Ramos (cell line): ENCODE measurements at regions not wholly inside any gene's neighbourhood (a gene's known extent, or its start where the extent isn't known, plus 50 kb on each side); places are given as distances from the start of the nearest gene placed in this dataset.

Source experiments
- in situ Hi-C: fragments of 300-500 bp; cut with MboI; formaldehyde crosslinking; loops from one replicate; pipeline ENCODE4 v1.14.3; 2022; ENCODE audit warnings: low sequenced_read_pairs; ENCODE audit not compliant: unreplicated experiment

DNA sequence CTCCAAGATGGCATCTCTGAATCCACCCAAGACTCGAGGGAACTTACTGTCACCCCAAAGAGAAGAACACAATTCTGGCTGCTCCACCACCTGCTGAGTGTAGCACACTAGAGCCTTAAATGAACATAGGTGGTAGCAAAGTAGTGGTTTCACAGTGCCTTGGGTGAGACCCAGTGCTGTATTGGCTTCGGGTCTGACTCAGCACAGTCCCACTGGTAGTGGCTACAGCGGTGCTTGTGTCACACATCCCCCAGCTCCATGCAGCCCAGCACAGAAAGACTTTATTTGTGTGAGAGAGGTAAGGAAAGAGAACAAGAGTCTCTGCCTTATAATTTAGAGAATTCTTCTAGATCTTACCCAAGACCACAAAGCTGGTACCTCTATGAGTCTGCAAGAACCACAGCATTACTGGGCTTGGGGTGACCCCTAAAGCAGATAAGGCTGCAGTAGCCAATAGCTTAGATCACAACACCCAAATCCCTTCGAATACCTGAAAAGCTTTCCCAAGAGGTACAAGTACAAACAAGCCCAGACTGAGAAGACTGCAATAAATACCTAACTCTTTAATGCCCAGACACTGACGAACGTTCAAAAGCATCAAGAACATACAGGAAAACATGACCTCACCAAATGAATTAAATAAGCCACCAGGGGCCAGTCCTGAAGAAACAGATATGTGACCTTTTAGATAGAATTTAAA is 83.3 kb upstream of the SLC38A4 start:
- in situ Hi-C loops, result no loop called here

DNA sequence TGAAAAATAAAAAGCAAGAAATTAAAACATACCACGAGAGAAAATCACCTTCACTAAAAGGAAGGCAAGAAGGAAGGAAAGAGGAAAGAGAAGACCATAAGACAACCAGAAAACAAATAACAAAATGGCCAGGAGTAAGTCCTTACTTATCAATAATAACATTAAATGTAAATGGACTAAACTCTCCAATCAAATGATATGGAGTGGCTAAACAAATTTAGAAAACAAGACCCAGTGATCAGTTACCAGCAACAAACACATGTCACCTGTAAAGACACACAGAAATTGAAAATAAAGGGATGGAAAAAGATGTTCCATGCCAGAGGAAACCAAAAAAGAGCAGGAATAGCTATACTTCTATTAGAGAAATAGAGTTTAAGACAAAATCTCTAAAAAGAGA is 85.0 kb upstream of the SLC38A4 start:
- in situ Hi-C loops, result no loop called here

DNA sequence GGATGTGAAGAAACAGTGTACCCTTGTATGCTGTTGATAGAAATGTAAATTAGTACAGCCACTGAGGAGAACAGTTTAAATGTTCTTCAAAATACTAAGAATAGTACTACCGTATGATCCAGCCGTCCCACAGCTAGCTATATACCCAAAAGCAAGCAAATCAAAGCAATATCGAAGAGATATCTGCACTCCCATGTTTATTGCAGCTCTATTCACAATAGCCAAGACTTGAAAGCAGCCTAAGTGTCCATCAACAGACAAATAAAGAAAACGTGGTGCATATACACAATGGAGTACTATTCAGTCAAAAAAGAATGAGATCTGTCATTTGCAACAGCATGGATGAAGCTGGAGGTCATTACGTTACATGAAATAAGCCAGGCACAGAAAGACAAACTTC is 88.5 kb upstream of the SLC38A4 start:
- in situ Hi-C loops, result no loop called here

DNA sequence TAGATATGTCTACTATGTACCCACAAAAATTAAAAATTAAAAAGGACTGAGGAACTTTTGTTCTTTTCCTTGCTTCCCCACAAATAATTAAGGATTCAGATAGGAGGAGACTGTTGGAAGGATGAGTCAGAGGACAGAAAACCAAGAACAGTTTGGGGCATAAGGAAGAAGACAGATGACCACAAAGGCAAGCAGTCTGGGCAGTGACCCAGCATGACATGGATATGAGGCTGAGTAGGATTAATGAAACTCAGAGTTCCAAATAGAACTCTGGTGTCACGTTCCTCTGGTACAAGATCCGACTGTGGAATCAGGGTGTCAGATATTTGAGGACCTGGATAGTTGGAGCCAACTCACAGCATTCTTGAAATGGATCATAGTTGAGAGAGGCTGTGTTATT is 89.3 kb upstream of the SLC38A4 start:
- in situ Hi-C loops, result no loop called here

DNA sequence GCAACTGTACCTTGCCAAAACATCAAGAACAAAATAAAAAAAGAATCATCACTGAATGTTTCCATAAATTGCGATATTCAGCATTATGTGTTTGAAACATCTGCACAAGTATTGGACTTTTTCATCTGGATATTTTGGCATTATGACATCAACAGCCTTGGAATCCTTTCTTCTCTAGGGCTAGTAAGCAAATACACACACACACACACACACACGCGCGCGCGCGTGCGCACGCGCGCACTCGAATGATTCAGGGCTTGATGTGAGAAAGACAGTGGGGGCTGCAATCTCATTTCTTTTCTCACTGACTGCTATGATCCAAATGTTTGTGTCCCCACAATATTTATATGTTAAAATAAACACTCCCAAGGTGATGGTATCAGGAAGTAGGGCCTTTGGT is 90.0 kb upstream of the SLC38A4 start:
- in situ Hi-C loops, result no loop called here

DNA sequence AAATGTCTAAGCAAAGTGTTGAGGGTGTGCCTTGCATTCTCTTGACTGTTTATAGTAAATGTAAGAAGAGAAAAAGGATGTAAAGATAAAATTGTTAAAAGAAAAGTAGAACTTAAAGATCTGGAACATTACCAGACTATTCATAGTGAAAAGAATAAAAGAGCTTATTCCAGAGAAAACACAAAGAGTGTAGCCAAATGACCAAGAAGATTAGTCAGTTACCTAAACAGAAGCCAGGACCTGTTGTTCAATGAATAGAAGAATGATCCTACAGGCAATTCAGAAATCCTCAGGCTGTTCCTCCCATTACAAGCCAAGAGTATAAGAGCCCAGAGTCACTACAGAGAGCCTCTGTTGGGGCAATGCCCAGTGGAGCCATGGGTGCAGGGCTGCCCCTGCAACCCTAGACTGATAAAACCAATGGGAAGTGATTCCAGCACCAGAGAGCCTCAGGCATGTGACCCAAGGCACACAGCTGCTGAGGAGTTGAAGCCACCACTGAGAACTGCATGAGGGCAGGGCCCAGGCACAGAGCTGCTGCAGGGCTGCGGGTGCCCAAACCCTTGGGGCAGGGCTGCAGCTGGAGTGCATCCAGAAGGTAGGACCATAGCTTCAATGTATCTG is 91.1 kb upstream of the SLC38A4 start:
- in situ Hi-C loops, result no loop called here

DNA sequence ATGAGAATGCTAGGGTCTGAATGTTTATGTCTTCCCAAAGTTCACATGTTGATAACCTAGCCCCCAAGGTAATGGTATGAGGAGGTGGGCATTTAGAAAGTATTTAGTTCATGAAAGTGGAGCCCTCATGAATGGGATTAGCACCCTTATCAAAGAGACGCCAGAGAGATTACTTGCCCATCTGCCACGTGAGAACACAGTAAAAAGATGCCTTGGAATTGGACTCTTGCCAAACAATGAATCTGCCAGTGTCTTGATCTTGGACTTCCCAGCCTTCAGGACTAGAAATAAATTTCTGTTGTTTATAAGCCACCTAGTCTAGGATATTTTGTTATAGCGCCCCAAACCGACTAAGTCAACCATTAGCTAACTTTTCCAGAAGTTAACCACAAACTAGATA is 92.0 kb upstream of the SLC38A4 start:
- in situ Hi-C loops, result no loop called here

DNA sequence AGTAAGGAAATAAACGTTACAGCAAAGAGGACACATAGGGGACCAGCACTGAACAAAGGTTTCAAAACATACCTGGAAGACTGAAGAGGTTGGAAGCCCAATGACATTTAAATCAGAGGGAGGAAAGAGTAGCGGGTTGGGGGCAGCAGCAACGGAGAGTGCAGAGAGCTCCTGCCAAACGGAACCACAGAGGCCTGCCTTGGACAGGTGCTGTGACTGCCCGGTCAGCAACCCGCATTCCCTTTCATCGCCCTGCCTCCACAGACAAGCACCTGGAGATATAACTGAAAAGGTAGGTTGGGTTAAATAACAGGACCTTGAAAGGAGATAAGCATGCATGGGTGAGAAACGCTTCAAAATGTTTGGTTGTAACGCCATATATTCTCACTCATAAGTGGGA is 92.8 kb upstream of the SLC38A4 start:
- in situ Hi-C loops, result no loop called here

DNA sequence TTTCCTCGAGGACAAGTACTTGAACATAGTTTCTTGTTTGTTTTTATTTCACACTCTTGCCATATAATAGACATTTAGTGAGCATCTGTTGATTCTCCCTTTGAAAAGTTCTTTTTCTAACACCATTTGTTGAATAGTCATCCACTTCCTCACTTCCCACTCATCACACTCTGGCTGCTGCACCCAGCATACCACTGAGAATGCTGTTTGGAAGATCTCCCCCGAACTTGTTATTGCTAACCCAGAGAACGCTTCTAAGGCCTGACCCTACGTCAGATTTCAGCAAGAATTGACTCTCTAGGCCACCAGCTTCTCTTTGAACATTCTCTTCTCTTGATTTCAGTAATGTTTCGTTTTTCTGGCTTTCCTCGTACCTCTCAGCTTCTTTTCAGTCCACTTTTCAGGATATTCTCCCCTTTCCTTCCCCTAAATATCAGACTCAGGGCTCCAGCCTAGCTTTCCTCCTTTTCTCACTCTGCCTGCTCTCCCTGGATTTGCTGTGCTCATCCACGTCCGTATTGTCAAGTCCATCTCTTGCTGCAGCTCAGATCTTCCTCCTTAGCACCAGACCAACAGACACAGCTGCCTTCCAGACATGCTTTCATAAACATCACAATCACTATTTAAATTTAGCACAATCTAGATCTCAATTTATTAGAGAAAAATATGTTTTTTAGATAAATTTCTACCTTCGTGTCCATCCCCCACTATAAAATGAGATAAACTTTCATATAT is 94.0 kb upstream of the SLC38A4 start:
- in situ Hi-C loops, result no loop called here

DNA sequence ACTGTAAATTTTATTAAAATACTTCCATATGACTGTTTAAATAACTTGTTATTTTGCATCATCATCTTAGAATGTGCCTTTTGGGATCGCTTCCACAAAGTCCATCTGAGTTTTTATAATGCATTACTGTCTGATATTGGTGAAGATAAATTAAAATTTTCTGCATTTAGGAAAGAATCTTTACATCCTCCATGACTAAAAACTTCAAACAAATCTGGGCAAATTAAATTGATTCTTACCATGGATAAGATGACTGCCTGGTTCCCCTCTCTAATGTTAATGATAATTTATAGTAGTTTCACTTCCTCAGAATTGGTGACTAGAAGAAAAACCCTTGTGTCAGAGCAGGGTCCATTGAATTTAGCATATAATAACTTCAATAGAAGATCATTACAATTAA is 94.7 kb upstream of the SLC38A4 start:
- in situ Hi-C loops, result no loop called here

DNA sequence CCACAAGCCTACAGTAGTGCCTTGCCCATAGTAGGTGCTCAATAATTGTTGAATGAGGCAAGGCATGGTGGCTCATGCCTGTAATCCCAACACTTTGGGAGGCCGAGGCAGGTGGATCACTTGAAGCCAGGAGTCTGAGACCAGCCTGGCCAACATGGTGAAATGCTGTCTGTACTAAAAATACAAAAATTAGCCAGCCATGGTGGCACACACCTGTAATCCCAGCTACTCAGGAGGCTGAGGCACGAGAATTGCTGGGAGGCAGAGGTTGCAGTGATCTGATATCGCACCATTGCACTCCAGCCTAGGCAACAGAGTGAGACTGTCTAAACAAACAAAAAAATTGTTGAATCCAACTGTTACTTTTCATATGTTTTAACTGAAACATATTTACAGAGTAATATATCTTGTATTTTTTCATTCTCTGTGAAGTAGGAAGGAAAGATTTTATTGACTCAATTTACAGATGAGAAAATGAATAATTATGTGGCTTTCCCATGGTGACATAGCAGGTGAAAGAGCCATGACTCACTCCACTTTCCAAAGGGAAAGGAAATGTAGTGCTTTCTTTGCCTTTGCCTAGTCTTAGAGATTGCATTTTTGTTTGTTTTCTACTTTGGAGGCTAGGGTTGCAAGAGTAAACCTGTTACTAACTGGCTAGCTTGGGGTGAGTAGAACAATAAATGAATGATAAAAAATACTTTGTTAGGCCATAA is 95.4 kb upstream of the SLC38A4 start:
- in situ Hi-C loops, result no loop called here

DNA sequence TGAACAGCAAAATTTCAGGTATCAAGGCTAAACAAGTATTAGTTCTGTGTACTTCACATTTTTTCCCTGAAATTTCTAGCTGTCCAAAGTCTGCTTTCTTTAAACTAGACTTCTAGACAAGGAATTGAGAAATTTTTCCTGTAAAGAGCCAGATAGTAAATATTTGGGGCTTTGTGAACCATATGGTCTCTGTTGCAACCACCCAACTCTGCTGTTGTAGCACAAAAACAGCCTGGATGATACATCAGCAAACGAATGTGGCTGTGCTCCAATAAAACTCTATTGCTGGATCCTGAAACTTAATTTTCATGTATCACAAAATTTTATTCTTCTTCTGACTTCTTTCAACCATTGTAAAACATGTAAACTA is 96.0 kb upstream of the SLC38A4 start:
- in situ Hi-C loops, result no loop called here

DNA sequence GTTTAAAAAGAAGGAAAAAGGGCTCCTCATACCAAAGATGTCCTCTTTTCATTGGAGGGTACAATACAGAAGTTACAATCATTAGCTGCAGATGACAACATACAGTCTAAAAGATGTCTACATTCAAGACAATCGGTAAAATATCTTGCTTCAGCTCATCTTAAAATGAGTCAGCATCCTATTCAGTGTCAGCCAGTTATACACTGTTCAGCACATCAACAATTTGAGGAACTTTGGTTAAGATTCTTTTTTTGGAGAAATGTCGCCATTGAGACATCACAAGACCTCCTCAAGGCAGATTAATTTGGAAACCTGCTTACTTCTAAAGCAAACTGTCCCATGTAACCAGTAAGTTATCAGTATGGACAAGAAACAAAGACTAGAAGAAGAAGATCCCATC is 100.7 kb upstream of the SLC38A4 start:
- in situ Hi-C loops, result no loop called here

DNA sequence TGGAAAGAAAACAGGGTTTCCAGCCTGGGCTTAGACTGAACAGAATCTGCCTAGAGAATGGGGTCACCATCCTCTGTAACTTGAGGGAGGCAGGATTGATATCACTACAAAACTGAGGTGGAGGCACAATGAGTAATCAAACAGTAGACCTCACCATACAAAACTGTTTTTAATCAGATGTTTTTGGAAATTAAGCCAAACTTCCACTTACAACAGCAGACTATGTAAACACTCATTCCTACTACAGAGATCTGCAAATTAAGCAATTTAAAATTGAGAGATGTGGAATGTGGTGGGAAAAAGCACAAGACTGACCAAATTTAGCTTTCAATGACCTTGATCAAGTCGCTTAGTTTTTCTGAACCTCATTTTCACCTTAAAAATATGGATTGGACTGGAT is 104.3 kb upstream of the SLC38A4 start:
- in situ Hi-C loops, result no loop called here

DNA sequence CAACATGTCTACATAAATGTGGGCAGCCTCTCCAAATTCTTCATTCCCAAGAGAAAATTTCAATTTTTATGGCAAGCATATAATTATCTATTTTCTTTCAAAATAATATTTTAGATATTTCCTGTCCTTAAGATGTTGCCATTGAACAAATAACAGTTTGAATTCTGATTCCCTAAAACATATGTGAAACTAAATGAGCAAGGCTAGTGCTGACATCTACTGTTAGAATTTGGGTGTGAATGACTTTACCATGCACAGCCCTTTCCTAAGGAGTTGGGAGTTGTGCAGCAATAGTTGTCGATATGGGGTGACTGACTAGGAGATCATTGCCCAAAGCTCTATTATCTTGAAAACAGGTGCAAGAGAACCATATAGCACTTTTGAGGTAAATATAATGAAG is 108.2 kb upstream of the SLC38A4 start:
- in situ Hi-C loops, result no loop called here

DNA sequence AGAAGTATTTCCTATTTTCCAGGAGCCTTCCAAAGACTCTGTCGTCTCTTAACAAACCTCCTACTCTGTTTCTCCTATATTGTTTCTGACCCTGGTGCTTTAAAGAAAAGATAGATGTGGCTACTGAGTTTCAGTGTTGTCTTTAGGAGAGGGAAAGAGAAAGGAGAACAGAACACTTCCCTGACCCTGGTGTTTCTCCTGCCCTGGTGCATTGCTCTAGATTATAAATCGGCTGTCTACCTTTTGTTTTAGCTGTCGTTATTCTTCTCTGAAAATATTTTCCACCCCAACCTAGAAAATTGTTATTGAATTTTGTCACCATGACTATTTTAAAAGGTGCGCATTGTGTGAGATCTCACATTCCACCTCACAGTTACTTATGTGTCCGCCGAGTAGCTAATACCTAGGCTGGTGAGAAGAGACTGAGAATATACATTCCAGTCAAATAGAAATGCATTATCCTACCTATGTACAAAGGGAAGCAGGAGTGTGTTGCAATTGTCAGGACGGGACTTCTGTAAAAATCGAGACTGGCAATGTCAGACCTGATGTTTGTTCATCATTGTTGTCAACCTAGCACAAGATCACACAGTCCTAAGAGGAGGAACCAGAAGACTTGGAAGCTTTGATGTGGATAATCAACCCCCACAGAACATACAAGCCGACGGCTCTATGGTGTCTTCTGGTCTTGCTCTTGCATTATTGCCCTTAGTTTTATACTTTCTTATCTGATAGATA is 108.7 kb upstream of the SLC38A4 start:
- in situ Hi-C loops, result no loop called here

DNA sequence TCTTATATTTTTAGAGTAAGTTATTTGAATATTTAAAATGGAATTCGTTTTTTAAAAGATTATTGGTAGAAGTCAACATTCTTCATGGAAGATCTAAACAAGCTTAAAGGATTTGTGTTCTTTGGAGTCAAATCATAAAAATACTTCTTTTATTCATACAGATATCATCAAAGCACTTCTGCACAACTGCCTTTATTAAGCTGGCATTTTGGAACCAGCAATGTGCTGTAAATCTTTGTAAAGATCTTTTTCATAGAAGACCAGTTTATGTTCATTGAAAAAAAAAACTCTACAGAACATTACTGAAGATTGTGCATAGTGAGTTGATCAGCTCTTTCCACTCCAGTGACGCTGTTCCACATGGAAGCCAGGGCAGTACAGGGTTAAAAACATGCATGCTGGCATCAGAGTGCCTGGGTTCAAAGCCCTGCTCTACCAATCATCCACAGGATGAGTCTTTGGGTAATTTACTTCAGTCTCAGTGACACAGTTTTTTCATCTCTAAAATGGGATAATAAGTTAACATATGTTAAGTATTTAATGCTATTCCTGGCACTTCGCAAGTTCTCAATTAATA is 109.6 kb upstream of the SLC38A4 start:
- in situ Hi-C loops, result no loop called here

DNA sequence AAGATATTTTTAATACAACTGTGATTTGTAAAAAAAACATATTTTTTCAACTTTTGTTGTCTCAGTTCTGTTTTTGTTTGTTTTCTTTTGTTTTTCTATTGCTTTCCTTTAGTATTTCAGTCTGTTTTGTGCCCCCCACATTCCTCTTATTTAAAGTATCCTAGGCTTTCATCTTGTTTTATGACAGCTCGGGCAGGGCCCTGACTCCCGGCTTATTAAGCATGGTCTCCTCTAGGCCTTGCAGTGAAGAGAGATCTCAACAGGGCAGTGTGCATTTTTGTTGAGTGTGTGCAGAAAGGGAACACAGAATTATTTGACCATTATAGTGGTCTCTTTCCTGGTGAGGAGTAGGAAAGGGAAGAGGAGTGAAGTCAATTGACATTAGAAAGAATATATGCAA is 110.2 kb upstream of the SLC38A4 start:
- in situ Hi-C loops, result no loop called here

DNA sequence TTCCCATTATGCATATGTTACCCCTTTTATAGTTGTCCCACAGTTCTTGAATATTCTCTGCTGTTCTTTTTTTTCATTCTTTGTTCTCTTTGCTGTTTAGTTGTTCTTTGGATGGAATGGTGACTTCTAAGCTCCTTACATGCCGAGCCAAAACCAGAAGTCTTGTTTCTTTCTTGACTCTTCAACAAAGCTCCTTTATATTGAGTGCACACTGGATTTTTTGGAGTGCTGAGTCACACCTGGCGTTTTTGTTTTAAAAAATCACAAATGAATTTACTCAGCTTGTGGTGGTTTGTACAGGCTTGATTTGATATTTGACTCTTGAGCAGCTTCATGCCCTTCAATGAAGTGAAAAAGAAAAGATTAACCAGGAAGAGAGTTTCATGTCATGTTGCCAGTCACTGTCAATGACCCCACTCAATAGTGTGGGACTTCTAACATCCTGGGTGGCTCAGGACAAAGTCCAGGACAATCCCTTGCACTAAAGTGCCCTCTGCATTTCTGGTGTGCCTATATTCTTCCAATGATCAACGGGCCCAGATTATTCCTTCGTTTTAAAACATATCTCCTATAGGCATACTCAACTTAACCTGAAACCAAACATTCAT is 112.4 kb upstream of the SLC38A4 start:
- in situ Hi-C loops, result no loop called here

DNA sequence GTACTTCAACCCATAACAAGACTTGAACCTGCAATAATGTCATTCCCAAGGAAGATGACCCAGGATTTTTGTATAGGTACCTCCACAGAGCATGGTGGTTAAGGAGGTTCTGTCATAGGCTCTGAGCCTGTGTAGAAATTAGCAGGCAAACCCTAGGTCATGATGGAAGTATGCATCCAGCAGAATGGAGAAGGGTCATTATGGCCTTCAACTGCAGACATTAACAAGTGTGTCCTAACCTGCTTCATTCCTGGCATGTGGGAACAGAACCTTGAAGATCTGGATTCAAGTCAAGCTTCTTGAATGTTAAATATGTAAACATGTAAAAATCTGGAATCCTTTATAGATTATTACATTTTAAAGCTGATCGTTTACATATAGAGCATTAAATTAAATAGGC is 116.2 kb upstream of the SLC38A4 start:
- in situ Hi-C loops, result no loop called here
